Uterus (tissue), 2 donors: ENCODE measurements at regions not wholly inside any gene's neighbourhood (a gene's known extent, or its start where the extent isn't known, plus 50 kb on each side); places are given as distances from the start of the nearest gene placed in this dataset.

ENCODE experiments used
- POLR2A ChIP-seq, 2 donors: fragments of 450-650 bp; IDR thresholded peaks; one replicate each; pipeline ENCODE4 v1.6.1; 2016; ENCODE audit warnings: antibody characterized with exemption in 2 of 2, mild to moderate bottlenecking in 1 of 2, moderate library complexity in 1 of 2
- TF ChIP-seq, protein P1 (sequence below), 4 experiments: fragments of 200-600 bp in 2 of 4; fragments of 450-650 bp in 2 of 4; sonication (generic) in 2 of 4; IDR thresholded peaks; one replicate each; pipeline ENCODE4 v1.5.1; 2016 to 2019; ENCODE audit warnings: antibody characterized with exemption in 4 of 4, mild to moderate bottlenecking in 2 of 4, moderate library complexity in 1 of 4

DNA sequence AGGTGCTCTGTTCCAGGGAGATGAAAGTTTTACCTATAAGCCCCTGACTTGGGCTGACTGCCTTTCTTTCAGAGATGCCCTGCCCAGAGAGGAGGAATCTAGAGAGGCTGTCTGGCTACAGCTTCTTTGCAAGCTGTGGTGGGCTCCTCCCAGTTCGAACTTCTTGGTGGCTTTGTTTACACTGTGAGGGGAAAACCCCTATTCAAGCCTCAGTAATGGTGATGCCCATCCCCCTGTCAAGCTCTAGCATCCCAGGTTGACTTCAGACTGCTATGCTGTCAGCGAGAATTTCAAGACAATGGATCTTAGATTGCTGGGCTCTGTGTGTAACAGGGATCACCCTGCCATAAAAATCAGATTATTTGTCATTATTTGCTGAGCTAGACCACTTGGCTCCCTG, 377.6 kb downstream of the FLRT2 start:
- TF ChIP-seq POLR2A (IDR thresholded peaks at IDR 0.05) = no peak
- TF ChIP-seq, protein P1, sequence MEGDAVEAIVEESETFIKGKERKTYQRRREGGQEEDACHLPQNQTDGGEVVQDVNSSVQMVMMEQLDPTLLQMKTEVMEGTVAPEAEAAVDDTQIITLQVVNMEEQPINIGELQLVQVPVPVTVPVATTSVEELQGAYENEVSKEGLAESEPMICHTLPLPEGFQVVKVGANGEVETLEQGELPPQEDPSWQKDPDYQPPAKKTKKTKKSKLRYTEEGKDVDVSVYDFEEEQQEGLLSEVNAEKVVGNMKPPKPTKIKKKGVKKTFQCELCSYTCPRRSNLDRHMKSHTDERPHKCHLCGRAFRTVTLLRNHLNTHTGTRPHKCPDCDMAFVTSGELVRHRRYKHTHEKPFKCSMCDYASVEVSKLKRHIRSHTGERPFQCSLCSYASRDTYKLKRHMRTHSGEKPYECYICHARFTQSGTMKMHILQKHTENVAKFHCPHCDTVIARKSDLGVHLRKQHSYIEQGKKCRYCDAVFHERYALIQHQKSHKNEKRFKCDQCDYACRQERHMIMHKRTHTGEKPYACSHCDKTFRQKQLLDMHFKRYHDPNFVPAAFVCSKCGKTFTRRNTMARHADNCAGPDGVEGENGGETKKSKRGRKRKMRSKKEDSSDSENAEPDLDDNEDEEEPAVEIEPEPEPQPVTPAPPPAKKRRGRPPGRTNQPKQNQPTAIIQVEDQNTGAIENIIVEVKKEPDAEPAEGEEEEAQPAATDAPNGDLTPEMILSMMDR (IDR thresholded peaks at IDR 0.05) = no peak
